SK-N-SH (cell line): ENCODE measurements at regions not wholly inside any gene's neighbourhood (a gene's known extent, or its start where the extent isn't known, plus 50 kb on each side); places are given as distances from the start of the nearest gene placed in this dataset.

ENCODE experiments used
- CTCF ChIA-PET: fragments of 300-600, 350-600 bp; formaldehyde crosslinking; extraction: SDS; loops from one replicate; lab custom pipeline; 2021; lab: Yijun Ruan, JAX
- POLR2A ChIA-PET: fragments of 350-600 bp; sonication (Branson Sonifier 250); formaldehyde crosslinking; extraction: SDS; loops from one replicate; lab custom pipeline; 2020; ENCODE audit warnings: antibody characterized with exemption, inconsistent platforms; lab: Yijun Ruan, JAX
- DNase-seq: peaks from one replicate; pipeline ENCODE4 v3.0.0; 2012
- H2AFZ ChIP-seq: fragments of 200-600 bp; sonication (generic); 2 replicates; pipeline ENCODE4 v1.8.1; 2016; ENCODE audit warnings: antibody characterized with exemption, mild to moderate bottlenecking, low read depth
- H3F3A ChIP-seq: fragments of 200-600 bp; sonication (generic); replicated peaks from 2 replicates; pipeline ENCODE3; 2016; ENCODE audit warnings: antibody characterized with exemption, mild to moderate bottlenecking; ENCODE audit not compliant: insufficient read depth
- H3K27ac ChIP-seq, 2 experiments: fragments of 200-500 bp in 1 of 2; fragments of 200-600 bp in 1 of 2; sonication (Bioruptor generic) in 1 of 2; sonication (generic), shearing (Covaris generic) in 1 of 2; 2 replicates each; pipeline versions ENCODE4 v1.5.1 to v1.6.1; 2014 to 2016; ENCODE audit warnings: low read depth in 2 of 2, inconsistent platforms in 1 of 2, low read length in 1 of 2, mild to moderate bottlenecking in 1 of 2, mixed read lengths in 1 of 2
- H3K27me3 ChIP-seq: fragments of 200-600 bp; sonication (generic), shearing (Covaris generic); 2 replicates; pipeline ENCODE4 v1.6.1; 2016; ENCODE audit warnings: mixed run types; ENCODE audit not compliant: insufficient read depth
- H3K36me3 ChIP-seq, 2 experiments: fragments of 200-500 bp in 1 of 2; fragments of 200-600 bp in 1 of 2; sonication (Bioruptor generic) in 1 of 2; sonication (generic) in 1 of 2; replicated peaks in 1 of 2; 2 replicates each; pipeline versions ENCODE3 to v1.5.1; 2014 to 2016; ENCODE audit warnings: low read length in 1 of 2, mild to moderate bottlenecking in 1 of 2; ENCODE audit not compliant: insufficient read depth in 2 of 2, control insufficient read depth in 1 of 2
- H3K4me1 ChIP-seq, 2 experiments: fragments of 200-500 bp in 1 of 2; fragments of 200-600 bp in 1 of 2; sonication (Bioruptor generic) in 1 of 2; sonication (generic), shearing (Covaris generic) in 1 of 2; 2 replicates each; pipeline versions ENCODE4 v1.5.1 to v1.6.1; 2014 to 2016; ENCODE audit warnings: low read depth in 1 of 2, low read length in 1 of 2, mixed run types in 1 of 2; ENCODE audit not compliant: insufficient read depth in 2 of 2, control insufficient read depth in 1 of 2
- H3K4me2 ChIP-seq: fragments of 200-600 bp; sonication (generic), shearing (Covaris generic); 2 replicates; pipeline ENCODE4 v1.6.1; 2017; ENCODE audit warnings: mixed run types
- H3K4me3 ChIP-seq, 2 experiments: fragments of 200-500 bp in 1 of 2; fragments of 200-600 bp in 1 of 2; sonication (Bioruptor generic) in 1 of 2; sonication (generic), shearing (Covaris generic) in 1 of 2; 2 replicates each; pipeline versions ENCODE4 v1.5.1 to v1.8.1; 2014 to 2016; ENCODE audit warnings: low read depth in 2 of 2, inconsistent platforms in 1 of 2, low read length in 1 of 2, mild to moderate bottlenecking in 1 of 2, mixed read lengths in 1 of 2, moderate library complexity in 1 of 2
- H3K79me2 ChIP-seq: fragments of 200-600 bp; sonication (generic); 2 replicates; pipeline ENCODE4 v1.8.1; 2017; ENCODE audit warnings: mild to moderate bottlenecking; ENCODE audit not compliant: insufficient read depth
- H3K9ac ChIP-seq: fragments of 200-600 bp; sonication (generic); 2 replicates; pipeline ENCODE4 v1.6.1; 2017; ENCODE audit warnings: mixed run types
- H3K9me2 ChIP-seq: fragments of 200-600 bp; sonication (generic); 2 replicates; pipeline ENCODE4 v1.6.1; 2017; ENCODE audit warnings: mixed run types
- H3K9me3 ChIP-seq: fragments of 200-600 bp; sonication (generic); 2 replicates; pipeline ENCODE4 v1.6.1; 2017; ENCODE audit warnings: mixed run types, mild to moderate bottlenecking, moderate library complexity
- H4K20me1 ChIP-seq: fragments of 200-600 bp; sonication (generic); 2 replicates; pipeline ENCODE4 v1.6.1; 2017; ENCODE audit warnings: mild to moderate bottlenecking, mixed run types; ENCODE audit not compliant: insufficient read depth
- EZH2phosphoT487 ChIP-seq: fragments of 200-600 bp; sonication (generic); IDR thresholded peaks from 2 replicates; pipeline ENCODE4 v1.6.1; 2017; ENCODE audit warnings: low read depth, mixed run types, mild to moderate bottlenecking, antibody characterized with exemption, moderate library complexity, borderline replicate concordance
- FOXJ3 ChIP-seq: sonication (generic); formaldehyde crosslinking; IDR thresholded peaks from 2 replicates; pipeline ENCODE4 v1.5.1; 2020; ENCODE audit warnings: mild to moderate bottlenecking, missing genetic modification reagents
- FOXM1 ChIP-seq: IDR thresholded peaks from 2 replicates; pipeline ENCODE4 v1.4.0; 2012; ENCODE audit warnings: low read depth, mild to moderate bottlenecking
- MEF2A ChIP-seq: IDR thresholded peaks from 2 replicates; pipeline ENCODE4 v1.4.0; 2012; ENCODE audit warnings: low read depth, borderline replicate concordance
- MXI1 ChIP-seq: IDR thresholded peaks from 2 replicates; pipeline ENCODE4 v1.6.1; 2012; ENCODE audit warnings: mild to moderate bottlenecking, low read depth, low read length, improper control_type of control experiment
- NRF1 ChIP-seq: IDR thresholded peaks from 2 replicates; pipeline ENCODE4 v1.6.1; 2012; ENCODE audit warnings: low read depth, mild to moderate bottlenecking, low read length
- POLR2AphosphoS5 ChIP-seq: IDR thresholded peaks from 2 replicates; pipeline ENCODE4 v1.6.1; 2012; ENCODE audit warnings: low read depth, low read length
- RAD21 ChIP-seq: IDR thresholded peaks from 2 replicates; pipeline ENCODE4 v1.6.1; 2012; ENCODE audit warnings: mild to moderate bottlenecking, low read length
- RFX5 ChIP-seq: IDR thresholded peaks from 2 replicates; pipeline ENCODE4 v1.6.1; 2012; ENCODE audit warnings: mild to moderate bottlenecking, improper control_type of control experiment, low read length
- RXRA ChIP-seq: IDR thresholded peaks from 2 replicates; pipeline ENCODE4 v1.4.0; 2012; ENCODE audit warnings: low read depth, mild to moderate bottlenecking, borderline replicate concordance
- SIN3A ChIP-seq: IDR thresholded peaks from 2 replicates; pipeline ENCODE4 v1.6.1; 2012; ENCODE audit warnings: low read depth, mild to moderate bottlenecking, low read length, moderate library complexity, borderline replicate concordance
- WGBS: methylation state at CpG from one replicate; pipeline ENCODE4 v1.1.6; 2017; ENCODE audit warnings: low lambda C conversion rate; 5-methylcytosine and 5-hydroxymethylcytosine counted together
- TF ChIP-seq, protein P1 (sequence below): IDR thresholded peaks from 2 replicates; pipeline ENCODE4 v1.4.0; 2012; ENCODE audit warnings: low read depth, borderline replicate concordance
- TF ChIP-seq, protein P2 (sequence below): IDR thresholded peaks from 2 replicates; pipeline ENCODE4 v1.6.1; 2012; ENCODE audit warnings: mild to moderate bottlenecking, low read depth, low read length, moderate library complexity
- TF ChIP-seq, protein P3 (sequence below): IDR thresholded peaks from 2 replicates; pipeline ENCODE4 v1.4.0; 2012; ENCODE audit warnings: low read depth

DNA sequence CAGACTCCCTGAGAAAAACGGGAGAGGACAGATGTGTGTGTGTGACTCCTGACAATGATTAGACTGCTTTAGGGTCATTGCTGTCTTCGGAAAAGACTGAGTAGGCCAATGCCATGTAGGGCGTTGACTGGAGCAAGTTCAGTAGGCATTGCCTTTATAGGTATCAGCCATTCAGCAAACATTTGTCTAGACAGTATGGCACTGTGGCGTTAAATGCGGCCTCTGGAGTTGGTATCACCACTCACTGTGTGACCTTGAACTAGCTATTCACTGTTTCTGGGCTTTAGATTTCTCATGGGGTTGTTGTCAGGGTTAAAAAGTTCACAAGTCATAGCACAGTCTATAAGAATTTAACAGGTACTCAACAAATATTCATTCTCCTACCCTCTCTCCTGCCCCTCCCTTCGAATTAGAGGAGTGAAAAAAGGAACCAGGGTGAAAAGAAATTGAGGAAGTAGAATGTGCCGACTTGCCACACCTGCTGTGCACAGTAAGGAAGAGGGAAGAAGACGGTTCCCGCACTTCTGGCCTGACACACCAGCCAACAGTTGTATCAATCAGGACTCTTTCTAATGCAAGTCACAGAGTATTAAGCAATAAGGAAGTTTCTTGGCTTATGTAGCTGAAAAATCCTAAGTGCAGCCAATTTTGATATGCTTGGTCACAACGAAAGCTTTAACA lies 83.2 kb upstream of the PLAC8 start:
- H3K9me3 ChIP-seq, result no peaks in the 10 kb centered on the region
- H3K9ac ChIP-seq, result no peak overlapping the region
- H3K4me2 ChIP-seq, result no peak overlapping the region
- POLR2A ChIA-PET, result no interaction called here
- TF ChIP-seq, protein P1, sequence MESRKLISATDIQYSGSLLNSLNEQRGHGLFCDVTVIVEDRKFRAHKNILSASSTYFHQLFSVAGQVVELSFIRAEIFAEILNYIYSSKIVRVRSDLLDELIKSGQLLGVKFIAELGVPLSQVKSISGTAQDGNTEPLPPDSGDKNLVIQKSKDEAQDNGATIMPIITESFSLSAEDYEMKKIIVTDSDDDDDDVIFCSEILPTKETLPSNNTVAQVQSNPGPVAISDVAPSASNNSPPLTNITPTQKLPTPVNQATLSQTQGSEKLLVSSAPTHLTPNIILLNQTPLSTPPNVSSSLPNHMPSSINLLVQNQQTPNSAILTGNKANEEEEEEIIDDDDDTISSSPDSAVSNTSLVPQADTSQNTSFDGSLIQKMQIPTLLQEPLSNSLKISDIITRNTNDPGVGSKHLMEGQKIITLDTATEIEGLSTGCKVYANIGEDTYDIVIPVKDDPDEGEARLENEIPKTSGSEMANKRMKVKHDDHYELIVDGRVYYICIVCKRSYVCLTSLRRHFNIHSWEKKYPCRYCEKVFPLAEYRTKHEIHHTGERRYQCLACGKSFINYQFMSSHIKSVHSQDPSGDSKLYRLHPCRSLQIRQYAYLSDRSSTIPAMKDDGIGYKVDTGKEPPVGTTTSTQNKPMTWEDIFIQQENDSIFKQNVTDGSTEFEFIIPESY, result no peak
- TF ChIP-seq, protein P2, sequence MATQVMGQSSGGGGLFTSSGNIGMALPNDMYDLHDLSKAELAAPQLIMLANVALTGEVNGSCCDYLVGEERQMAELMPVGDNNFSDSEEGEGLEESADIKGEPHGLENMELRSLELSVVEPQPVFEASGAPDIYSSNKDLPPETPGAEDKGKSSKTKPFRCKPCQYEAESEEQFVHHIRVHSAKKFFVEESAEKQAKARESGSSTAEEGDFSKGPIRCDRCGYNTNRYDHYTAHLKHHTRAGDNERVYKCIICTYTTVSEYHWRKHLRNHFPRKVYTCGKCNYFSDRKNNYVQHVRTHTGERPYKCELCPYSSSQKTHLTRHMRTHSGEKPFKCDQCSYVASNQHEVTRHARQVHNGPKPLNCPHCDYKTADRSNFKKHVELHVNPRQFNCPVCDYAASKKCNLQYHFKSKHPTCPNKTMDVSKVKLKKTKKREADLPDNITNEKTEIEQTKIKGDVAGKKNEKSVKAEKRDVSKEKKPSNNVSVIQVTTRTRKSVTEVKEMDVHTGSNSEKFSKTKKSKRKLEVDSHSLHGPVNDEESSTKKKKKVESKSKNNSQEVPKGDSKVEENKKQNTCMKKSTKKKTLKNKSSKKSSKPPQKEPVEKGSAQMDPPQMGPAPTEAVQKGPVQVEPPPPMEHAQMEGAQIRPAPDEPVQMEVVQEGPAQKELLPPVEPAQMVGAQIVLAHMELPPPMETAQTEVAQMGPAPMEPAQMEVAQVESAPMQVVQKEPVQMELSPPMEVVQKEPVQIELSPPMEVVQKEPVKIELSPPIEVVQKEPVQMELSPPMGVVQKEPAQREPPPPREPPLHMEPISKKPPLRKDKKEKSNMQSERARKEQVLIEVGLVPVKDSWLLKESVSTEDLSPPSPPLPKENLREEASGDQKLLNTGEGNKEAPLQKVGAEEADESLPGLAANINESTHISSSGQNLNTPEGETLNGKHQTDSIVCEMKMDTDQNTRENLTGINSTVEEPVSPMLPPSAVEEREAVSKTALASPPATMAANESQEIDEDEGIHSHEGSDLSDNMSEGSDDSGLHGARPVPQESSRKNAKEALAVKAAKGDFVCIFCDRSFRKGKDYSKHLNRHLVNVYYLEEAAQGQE, result no peak
- no peak for TF ChIP-seq NRF1
- no peaks in the 10 kb centered on the region for H3F3A ChIP-seq
- no peaks in the 10 kb centered on the region for H3K4me1 ChIP-seq
- H3K9me2 ChIP-seq, result no peaks in the 10 kb centered on the region
- no peak for DNase-seq
- no peaks in the 10 kb centered on the region for H3K79me2 ChIP-seq
- no peaks in the 10 kb centered on the region for H3K36me3 ChIP-seq
- no peak overlapping the region for H3K27ac ChIP-seq
- no peak overlapping the region for H3K4me3 ChIP-seq
- H3K27me3 ChIP-seq, result no peaks in the 10 kb centered on the region
- CTCF ChIA-PET, result no interaction called here
- H2AFZ ChIP-seq, result no peak overlapping the region
- H4K20me1 ChIP-seq, result no peaks in the 10 kb centered on the region
- WGBS, result 50% methylated on average over 10 of the region's 10 CpGs

DNA sequence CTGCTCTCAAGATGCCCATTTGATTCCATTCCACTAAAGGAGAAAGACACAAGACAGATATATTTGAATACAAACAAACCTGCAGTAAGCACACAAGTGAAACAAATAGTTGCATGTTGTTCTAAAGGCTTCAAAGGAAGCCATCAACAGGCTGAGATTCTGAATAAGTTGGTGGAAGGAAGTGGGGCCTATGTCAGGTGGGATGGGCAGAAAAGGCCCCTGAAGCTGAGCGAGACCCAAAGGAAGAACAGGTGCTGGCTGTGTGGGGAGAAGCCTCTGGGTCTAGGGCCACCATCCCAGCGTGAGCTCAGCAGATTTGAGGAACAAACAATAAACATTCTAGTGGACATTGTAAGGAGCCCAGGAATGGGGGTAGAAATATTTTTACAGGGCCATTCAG lies 82.4 kb upstream of the PLAC8 start:
- Histone ChIP-seq H2AFZ (no peak overlapping the region), H3K9me2 (no peaks in the 10 kb centered on the region), H3K4me3 (no peak overlapping the region), H3K4me1 (no peaks in the 10 kb centered on the region), H3F3A (no peaks in the 10 kb centered on the region), H3K4me2 (no peak overlapping the region), H3K79me2 (no peaks in the 10 kb centered on the region), H3K36me3 (no peaks in the 10 kb centered on the region), H4K20me1 (no peaks in the 10 kb centered on the region), H3K9ac (no peak overlapping the region), H3K27ac (no peak overlapping the region), H3K27me3 (no peaks in the 10 kb centered on the region), H3K9me3 (no peaks in the 10 kb centered on the region)
- WGBS, result 44% methylated on average over 2 of the region's 2 CpGs
- TF ChIP-seq MEF2A, result no peak
- TF ChIP-seq EZH2phosphoT487, result no peak
- no peak for TF ChIP-seq POLR2AphosphoS5
- no peak for TF ChIP-seq SIN3A
- TF ChIP-seq RXRA, result no peak
- no peak for TF ChIP-seq FOXJ3 (CRISPR knock-in tag)
- TF ChIP-seq, protein P3, sequence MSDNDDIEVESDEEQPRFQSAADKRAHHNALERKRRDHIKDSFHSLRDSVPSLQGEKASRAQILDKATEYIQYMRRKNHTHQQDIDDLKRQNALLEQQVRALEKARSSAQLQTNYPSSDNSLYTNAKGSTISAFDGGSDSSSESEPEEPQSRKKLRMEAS, result no peak
- TF ChIP-seq RFX5, result no peak
- TF ChIP-seq, protein P2, result no peak
- no peak for TF ChIP-seq MXI1
- TF ChIP-seq RAD21, result no peak
- TF ChIP-seq FOXM1, result no peak
- no peak for DNase-seq
- POLR2A ChIA-PET, result no interaction called here
- CTCF ChIA-PET, result no interaction called here
